Fibroblast of peridontal ligament (primary cell): ENCODE measurements at regions not wholly inside any gene's neighbourhood (a gene's known extent, or its start where the extent isn't known, plus 50 kb on each side); places are given as distances from the start of the nearest gene placed in this dataset.
"Not testable (repeated sequence)": the region's sequence is repeated elsewhere in the genome, so short reads cannot be mapped to it uniquely, and the experiment has no call there.

Experiments used
- DNase-seq: peaks from one replicate; pipeline ENCODE4 v3.0.0-alpha.2; 2010; ENCODE audit errors: extremely low read depth

- not testable (repeated sequence) for DNase-seq
Observed at GRCh38 chr2:90052113-90052631, 1360.7 kb downstream of the RPIA start.

- peak; percentile 10 for DNase-seq
Observed at GRCh38 chr2:90069290-90069894, 1377.9 kb downstream of the RPIA start.

GRCh38 chr2:90076311-90076710 is 1384.8 kb downstream of the RPIA start:
- DNase-seq: no peak

GRCh38 chr2:90077948-90078347 is 1386.5 kb downstream of the RPIA start:
- no peak for DNase-seq

- no peak for DNase-seq
Observed at GRCh38 chr2:90079374-90079773, 1387.9 kb downstream of the RPIA start.

- DNase-seq: not testable (repeated sequence)
Observed at GRCh38 chr2:90087792-90088191, 1396.3 kb downstream of the RPIA start.

- DNase-seq: not testable (repeated sequence)
Observed at GRCh38 chr2:90093571-90094270, 1402.2 kb downstream of the RPIA start.

GRCh38 chr2:90097617-90098016 is 1406.1 kb downstream of the RPIA start:
- not testable (repeated sequence) for DNase-seq

GRCh38 chr2:90105142-90105541 is 1413.7 kb downstream of the RPIA start:
- not testable (repeated sequence) for DNase-seq

- DNase-seq: not testable (repeated sequence)
Observed at GRCh38 chr2:90123409-90123808, 1431.9 kb downstream of the RPIA start.

GRCh38 chr2:90139046-90139445 is 1447.6 kb downstream of the RPIA start:
- DNase-seq: not testable (repeated sequence)

GRCh38 chr2:90141558-90141957 is 1450.1 kb downstream of the RPIA start:
- not testable (repeated sequence) for DNase-seq

GRCh38 chr2:90151805-90152204 is 1460.3 kb downstream of the RPIA start:
- DNase-seq: not testable (repeated sequence)

GRCh38 chr2:90170978-90171377 is 1479.5 kb downstream of the RPIA start:
- DNase-seq: not testable (repeated sequence)

- not testable (repeated sequence) for DNase-seq
Observed at GRCh38 chr2:90173081-90173480, 1481.6 kb downstream of the RPIA start.

- DNase-seq: not testable (repeated sequence)
Observed at GRCh38 chr2:90179591-90179990, 1488.1 kb downstream of the RPIA start.

GRCh38 chr2:90207454-90208058 is 1516.1 kb downstream of the RPIA start:
- DNase-seq: peak; percentile 2

- no peak for DNase-seq
Observed at GRCh38 chr2:90209009-90209408, 1517.5 kb downstream of the RPIA start.

- no peak for DNase-seq
Observed at GRCh38 chr2:90209806-90210205, 1518.3 kb downstream of the RPIA start.

- not testable (repeated sequence) for DNase-seq
Observed at GRCh38 chr2:90215880-90216279, 1524.4 kb downstream of the RPIA start.

GRCh38 chr2:90216801-90217200 is 1525.3 kb downstream of the RPIA start:
- not testable (repeated sequence) for DNase-seq

GRCh38 chr2:90218534-90218933 is 1527.1 kb downstream of the RPIA start:
- DNase-seq: not testable (repeated sequence)
